Endothelial cell (in vitro differentiated cells): ENCODE measurements at regions not wholly inside any gene's neighbourhood (a gene's known extent, or its start where the extent isn't known, plus 50 kb on each side); places are given as distances from the start of the nearest gene placed in this dataset.
"Not testable (repeated sequence)": the region's sequence is repeated elsewhere in the genome, so short reads cannot be mapped to it uniquely, and the experiment has no call there.

Experiments used
- DNase-seq: peaks from one replicate; pipeline ENCODE4 v3.0.0; 2021; ENCODE audit warnings: low spot score
- H3K27ac Mint-ChIP-seq: one replicate; pipeline ENCODE4 v1.8.0; 2021; ENCODE audit warnings: mixed read lengths, inconsistent platforms; ENCODE audit not compliant: unreplicated experiment
- H3K27me3 Mint-ChIP-seq: one replicate; pipeline ENCODE4 v1.8.0; 2021; ENCODE audit warnings: mild to moderate bottlenecking, moderate library complexity, mixed read lengths, inconsistent platforms; ENCODE audit not compliant: unreplicated experiment
- H3K36me3 Mint-ChIP-seq: one replicate; pipeline ENCODE4 v1.8.0; 2021; ENCODE audit warnings: mild to moderate bottlenecking, low read depth, mixed read lengths, inconsistent platforms; ENCODE audit not compliant: unreplicated experiment
- H3K4me1 Mint-ChIP-seq: one replicate; pipeline ENCODE4 v1.8.0; 2021; ENCODE audit warnings: mild to moderate bottlenecking, mixed read lengths, inconsistent platforms; ENCODE audit not compliant: unreplicated experiment
- H3K4me3 Mint-ChIP-seq: one replicate; pipeline ENCODE4 v1.8.0; 2021; ENCODE audit warnings: mild to moderate bottlenecking, mixed read lengths, inconsistent platforms; ENCODE audit not compliant: unreplicated experiment
- H3K9me3 Mint-ChIP-seq: one replicate; pipeline ENCODE4 v1.8.0; 2021; ENCODE audit warnings: mixed read lengths, inconsistent platforms; ENCODE audit not compliant: unreplicated experiment
- CTCF ChIP-seq: fragments of 200-600 bp; sonication (generic); IDR thresholded peaks from one replicate; pipeline ENCODE4 v1.5.0; 2021; ENCODE audit warnings: antibody characterized with exemption; ENCODE audit not compliant: unreplicated experiment

DNA sequence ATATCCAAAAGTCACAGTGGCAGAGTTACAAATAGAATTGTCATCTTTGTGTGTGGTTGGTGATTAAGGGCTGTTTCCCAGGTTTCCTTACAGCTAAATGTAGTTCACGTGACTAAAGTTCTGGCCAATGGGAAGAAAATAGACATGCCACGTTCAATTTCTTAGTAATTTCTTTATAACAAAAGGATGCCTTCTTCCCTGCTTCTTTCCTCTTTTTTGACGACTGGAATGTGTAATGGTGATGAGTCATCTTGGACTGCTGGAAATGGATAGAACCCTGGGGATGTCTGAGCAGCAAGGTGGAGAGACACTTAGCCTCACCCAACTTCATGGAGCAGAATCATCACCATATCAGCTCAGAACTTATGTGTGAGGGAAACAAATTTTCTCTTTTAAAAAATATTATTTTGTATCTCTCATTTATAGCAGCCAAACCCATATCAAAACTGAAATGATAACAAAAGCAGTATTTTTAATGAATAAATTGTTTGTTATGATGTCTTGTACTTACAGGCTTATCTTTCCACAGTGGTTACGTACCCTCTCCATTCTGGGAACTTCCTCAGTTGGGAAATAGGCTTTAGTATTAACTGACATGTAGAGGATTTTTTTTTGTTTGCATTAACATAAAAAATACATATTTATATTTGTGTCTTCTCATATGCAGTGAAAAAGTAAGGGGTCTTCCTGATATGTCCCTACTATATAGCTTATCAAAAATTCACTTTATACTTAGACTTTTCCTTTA is 91.1 kb upstream of the CDH2 start:
- no peak for TF ChIP-seq CTCF
- H3K4me3 Mint-ChIP-seq: no peak overlapping the region
- no peak overlapping the region for H3K27ac Mint-ChIP-seq
- H3K9me3 Mint-ChIP-seq: no peaks in the 10 kb centered on the region
- H3K36me3 Mint-ChIP-seq: no peaks in the 10 kb centered on the region
- no peaks in the 10 kb centered on the region for H3K4me1 Mint-ChIP-seq
- DNase-seq: no peak
- H3K27me3 Mint-ChIP-seq: no peaks in the 10 kb centered on the region

DNA sequence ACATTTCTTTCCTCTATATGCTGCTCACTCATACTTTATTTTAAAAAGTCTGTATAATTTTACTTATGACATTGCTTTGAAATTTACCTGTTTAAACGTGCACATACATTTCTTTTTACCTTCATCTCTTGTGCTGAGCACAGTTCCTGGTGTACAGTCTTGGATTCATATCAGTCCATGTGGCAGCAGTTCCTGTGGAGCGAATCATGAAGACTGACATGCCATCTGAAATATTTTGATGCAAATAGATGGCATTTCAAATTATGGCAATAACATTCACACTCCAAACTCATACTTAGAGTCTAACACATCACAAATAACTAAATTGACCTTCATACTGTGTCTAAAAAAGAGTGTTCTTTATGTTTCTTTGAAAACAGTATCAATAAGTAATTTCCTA is 90.3 kb upstream of the CDH2 start:
- no peak for DNase-seq
- H3K27me3 Mint-ChIP-seq: no peaks in the 10 kb centered on the region
- H3K4me3 Mint-ChIP-seq: no peak overlapping the region
- no peaks in the 10 kb centered on the region for H3K4me1 Mint-ChIP-seq
- no peak overlapping the region for H3K27ac Mint-ChIP-seq
- no peak for TF ChIP-seq CTCF
- H3K36me3 Mint-ChIP-seq: no peaks in the 10 kb centered on the region
- H3K9me3 Mint-ChIP-seq: no peaks in the 10 kb centered on the region

- H3K4me1 Mint-ChIP-seq: no peaks in the 10 kb centered on the region
- DNase-seq: no peak
- no peaks in the 10 kb centered on the region for H3K9me3 Mint-ChIP-seq
- no peak overlapping the region for H3K27ac Mint-ChIP-seq
- no peak overlapping the region for H3K4me3 Mint-ChIP-seq
- no peaks in the 10 kb centered on the region for H3K36me3 Mint-ChIP-seq
- peaks cover 2% of the 10 kb centered on the region for H3K27me3 Mint-ChIP-seq
- TF ChIP-seq CTCF: no peak
These were observed 79.2 kb upstream of the CDH2 start for GRCh38 chr18:28256166-28256565.

- Mint-ChIP-seq H3K27me3 (no peaks in the 10 kb centered on the region), H3K9me3 (no peaks in the 10 kb centered on the region), H3K36me3 (no peaks in the 10 kb centered on the region), H3K4me1 (no peaks in the 10 kb centered on the region), H3K27ac (no peak overlapping the region), H3K4me3 (no peak overlapping the region)
- no peak for TF ChIP-seq CTCF
- DNase-seq: no peak
These were observed 71.7 kb upstream of the CDH2 start for GRCh38 chr18:28248653-28249052.

GRCh38 chr18:28240626-28241025 is 63.7 kb upstream of the CDH2 start:
- H3K27me3 Mint-ChIP-seq, H3K4me1 Mint-ChIP-seq, H3K4me3 Mint-ChIP-seq, H3K9me3 Mint-ChIP-seq, H3K36me3 Mint-ChIP-seq, H3K27ac Mint-ChIP-seq, DNase-seq: not testable (repeated sequence)
